Suprapubic skin (tissue), 4 donors: ENCODE measurements at regions not wholly inside any gene's neighbourhood (a gene's known extent, or its start where the extent isn't known, plus 50 kb on each side); places are given as distances from the start of the nearest gene placed in this dataset.

ENCODE experiments used
- DNase-seq, 2 donors: peaks; one replicate each; pipeline ENCODE4 v3.0.0-alpha.2; 2019; ENCODE audit warnings: low spot score in 2 of 2
- H3K27ac ChIP-seq: fragments of 200-600 bp; sonication (generic); one replicate; pipeline ENCODE4 v1.5.1; 2019
- H3K27me3 ChIP-seq: fragments of 200-600 bp; sonication (generic); one replicate; pipeline ENCODE4 v1.5.1; 2019
- H3K36me3 ChIP-seq: fragments of 200-600 bp; sonication (generic); one replicate; pipeline ENCODE4 v1.5.1; 2019
- H3K4me1 ChIP-seq: fragments of 200-600 bp; sonication (generic); one replicate; pipeline ENCODE4 v1.5.1; 2019
- H3K4me3 ChIP-seq: fragments of 200-600 bp; sonication (generic); one replicate; pipeline ENCODE4 v1.5.1; 2019; ENCODE audit warnings: mild to moderate bottlenecking
- H3K9me3 ChIP-seq: fragments of 200-600 bp; sonication (generic); one replicate; pipeline ENCODE4 v1.5.1; 2019
- EP300 ChIP-seq: sonication (generic); formaldehyde crosslinking; IDR thresholded peaks from one replicate; pipeline ENCODE4 v1.6.1; 2017; ENCODE audit warnings: antibody characterized with exemption
- POLR2A ChIP-seq, 2 donors: fragments of 450-650 bp; IDR thresholded peaks; one replicate each; pipeline ENCODE4 v1.6.1; 2017; ENCODE audit warnings: antibody characterized with exemption in 2 of 2, mild to moderate bottlenecking in 2 of 2, moderate library complexity in 2 of 2
- POLR2AphosphoS5 ChIP-seq, 3 donors: sonication (generic); formaldehyde crosslinking; IDR thresholded peaks; one replicate each; pipeline ENCODE4 v1.6.1; 2017; ENCODE audit warnings: antibody characterized with exemption in 3 of 3
- WGBS: methylation state at CpG from one replicate; pipeline ENCODE4 v1.1.5; 2018; 5-methylcytosine and 5-hydroxymethylcytosine counted together
- TF ChIP-seq, protein P1 (sequence below), 2 donors: fragments of 200-600 bp in 1 of 2; fragments of 450-650 bp in 1 of 2; sonication (generic) in 1 of 2; IDR thresholded peaks; one replicate each; pipeline ENCODE4 v1.5.1; 2016 to 2019; ENCODE audit warnings: antibody characterized with exemption in 2 of 2, mild to moderate bottlenecking in 1 of 2, moderate library complexity in 1 of 2

DNA sequence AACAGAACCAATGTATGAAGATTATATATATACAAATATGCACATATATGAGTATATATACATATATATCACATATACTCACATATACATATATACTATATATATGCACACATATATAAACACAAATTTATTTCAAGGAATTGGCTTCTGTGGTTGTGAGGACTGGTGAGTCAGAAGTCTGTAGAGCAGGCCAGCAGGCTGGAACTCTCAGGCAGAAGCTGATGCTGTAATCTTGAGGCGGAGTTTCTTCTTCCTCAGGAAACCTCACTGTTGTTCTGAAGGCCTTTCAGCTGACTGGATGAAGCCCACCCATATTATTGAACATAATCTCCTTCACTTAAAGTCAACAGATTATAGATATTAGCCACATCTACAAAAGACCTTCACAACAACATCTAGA, 143.9 kb upstream of the CREB1 start:
- Histone ChIP-seq H3K36me3 (no peaks in the 10 kb centered on the region), H3K4me1 (no peaks in the 10 kb centered on the region), H3K27ac (no peak overlapping the region), H3K4me3 (no peak overlapping the region), H3K27me3 (no peaks in the 10 kb centered on the region), H3K9me3 (peaks cover 5% of the 10 kb centered on the region)
- no peak for DNase-seq
- TF ChIP-seq POLR2A (IDR thresholded peaks at IDR 0.05) (no peak), POLR2AphosphoS5 (IDR thresholded peaks at IDR 0.05) (no peak), EP300 (no peak)
- TF ChIP-seq, protein P1, sequence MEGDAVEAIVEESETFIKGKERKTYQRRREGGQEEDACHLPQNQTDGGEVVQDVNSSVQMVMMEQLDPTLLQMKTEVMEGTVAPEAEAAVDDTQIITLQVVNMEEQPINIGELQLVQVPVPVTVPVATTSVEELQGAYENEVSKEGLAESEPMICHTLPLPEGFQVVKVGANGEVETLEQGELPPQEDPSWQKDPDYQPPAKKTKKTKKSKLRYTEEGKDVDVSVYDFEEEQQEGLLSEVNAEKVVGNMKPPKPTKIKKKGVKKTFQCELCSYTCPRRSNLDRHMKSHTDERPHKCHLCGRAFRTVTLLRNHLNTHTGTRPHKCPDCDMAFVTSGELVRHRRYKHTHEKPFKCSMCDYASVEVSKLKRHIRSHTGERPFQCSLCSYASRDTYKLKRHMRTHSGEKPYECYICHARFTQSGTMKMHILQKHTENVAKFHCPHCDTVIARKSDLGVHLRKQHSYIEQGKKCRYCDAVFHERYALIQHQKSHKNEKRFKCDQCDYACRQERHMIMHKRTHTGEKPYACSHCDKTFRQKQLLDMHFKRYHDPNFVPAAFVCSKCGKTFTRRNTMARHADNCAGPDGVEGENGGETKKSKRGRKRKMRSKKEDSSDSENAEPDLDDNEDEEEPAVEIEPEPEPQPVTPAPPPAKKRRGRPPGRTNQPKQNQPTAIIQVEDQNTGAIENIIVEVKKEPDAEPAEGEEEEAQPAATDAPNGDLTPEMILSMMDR (IDR thresholded peaks at IDR 0.05) = no peak
- WGBS = 79% methylated on average over 1 of the region's 1 CpG

DNA sequence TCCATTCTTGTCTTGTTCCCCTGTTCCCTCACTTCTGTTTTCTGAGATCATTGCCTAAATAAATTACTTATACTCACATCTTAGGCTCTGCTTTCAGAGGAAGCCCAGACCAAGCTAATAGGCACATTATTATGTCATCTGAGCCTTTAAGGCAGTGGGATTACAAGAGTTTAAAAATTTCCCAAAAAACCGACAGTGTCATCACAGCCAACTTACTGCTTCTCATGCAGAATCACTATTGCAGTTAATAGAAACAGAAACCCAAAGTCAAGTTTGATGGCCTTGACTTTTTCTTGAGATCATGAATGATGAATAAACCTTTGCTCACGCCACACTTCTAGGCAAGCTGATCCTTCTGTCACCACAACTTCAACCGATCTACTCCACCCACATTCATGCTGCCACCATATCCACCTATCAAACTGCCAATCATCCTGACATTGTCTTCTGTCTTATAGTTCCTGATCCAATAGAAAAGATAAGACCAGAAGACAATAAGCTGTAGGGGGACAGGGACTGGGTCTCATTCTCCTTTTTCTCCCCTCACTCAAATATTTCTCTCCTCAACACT, 142.7 kb upstream of the CREB1 start:
- WGBS = 86% methylated on average over 3 of the region's 3 CpGs
- DNase-seq = no peak
- TF ChIP-seq POLR2A (IDR thresholded peaks at IDR 0.05) = no peak
- TF ChIP-seq, protein P1 (IDR thresholded peaks at IDR 0.05) = no peak
- TF ChIP-seq POLR2AphosphoS5 (IDR thresholded peaks at IDR 0.05) = no peak
- TF ChIP-seq EP300 = no peak
- Histone ChIP-seq H3K9me3 (peaks cover 5% of the 10 kb centered on the region), H3K27ac (no peak overlapping the region), H3K36me3 (no peaks in the 10 kb centered on the region), H3K27me3 (no peaks in the 10 kb centered on the region), H3K4me3 (no peak overlapping the region), H3K4me1 (no peaks in the 10 kb centered on the region)

DNA sequence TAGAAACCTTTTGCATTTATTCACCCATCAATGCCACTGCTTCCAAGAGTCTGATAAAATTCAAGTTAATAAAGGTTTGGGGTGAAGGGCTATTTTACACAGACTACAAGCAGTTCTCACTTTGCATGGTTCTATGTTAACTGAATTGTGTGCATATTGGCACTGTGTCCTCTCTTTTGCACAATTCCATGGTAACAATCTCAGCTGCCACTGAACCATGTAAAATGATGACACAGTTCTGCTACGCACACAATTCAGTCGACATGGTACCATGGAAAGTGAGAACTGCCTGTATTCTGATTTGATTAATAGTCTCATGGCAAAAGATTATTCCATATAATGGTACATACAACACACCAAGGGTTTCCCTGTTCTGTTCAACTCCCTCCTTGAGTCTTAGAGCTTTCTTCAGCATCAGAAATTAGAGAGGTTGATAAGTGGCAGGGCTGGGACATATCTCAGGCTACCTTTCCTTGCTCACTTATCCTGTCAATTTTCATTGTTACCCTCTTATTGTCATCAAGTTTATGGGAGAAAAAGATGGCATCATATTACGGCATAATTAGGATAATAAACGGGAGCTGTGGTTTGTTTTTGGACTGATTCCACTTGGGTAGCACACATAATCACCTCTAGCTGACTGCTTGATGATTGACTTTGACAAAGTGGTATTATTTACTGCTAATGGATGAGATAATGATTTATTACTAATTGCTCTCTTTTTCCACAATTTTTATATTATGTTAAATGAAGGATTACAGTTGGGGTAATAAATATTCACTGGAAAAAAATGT, 139.3 kb upstream of the CREB1 start:
- Histone ChIP-seq H3K4me1 (no peaks in the 10 kb centered on the region), H3K27ac (no peak overlapping the region), H3K27me3 (no peaks in the 10 kb centered on the region), H3K4me3 (no peak overlapping the region), H3K36me3 (no peaks in the 10 kb centered on the region), H3K9me3 (no peaks in the 10 kb centered on the region)
- DNase-seq = no peak
- TF ChIP-seq EP300 = no peak
- TF ChIP-seq POLR2AphosphoS5 (IDR thresholded peaks at IDR 0.05) = no peak
- TF ChIP-seq POLR2A (IDR thresholded peaks at IDR 0.05) = no peak
- TF ChIP-seq, protein P1 (IDR thresholded peaks at IDR 0.05) = no peak
- WGBS = 79% methylated on average over 4 of the region's 4 CpGs

DNA sequence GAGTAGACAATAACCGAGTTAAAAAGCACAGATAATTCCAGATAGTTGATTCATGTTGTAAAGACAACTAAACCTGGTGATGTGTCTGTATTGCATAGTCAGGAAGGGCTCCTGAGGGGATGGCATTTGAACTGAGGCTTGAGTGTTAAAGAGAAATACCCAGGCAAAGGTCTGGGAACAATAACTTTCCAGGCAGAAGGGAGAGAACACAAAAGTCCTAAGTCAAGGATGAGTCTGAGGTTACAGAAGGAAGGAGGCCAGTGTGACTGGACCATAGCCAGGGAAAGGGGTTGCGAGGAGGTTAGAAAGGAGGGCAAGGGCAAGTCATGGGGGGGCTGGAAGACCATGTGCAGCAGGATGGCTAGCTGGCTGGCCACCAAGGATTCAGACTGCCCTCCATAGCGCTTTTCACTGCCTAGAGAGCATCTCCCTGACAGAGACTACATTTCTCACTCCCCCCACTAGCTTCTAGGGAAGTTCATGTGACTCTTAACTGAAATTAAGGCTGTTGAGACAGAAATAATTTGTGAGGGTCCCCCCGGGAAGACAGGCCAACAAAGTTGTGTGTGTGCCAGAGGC, 135.5 kb upstream of the CREB1 start:
- H3K36me3 ChIP-seq = no peaks in the 10 kb centered on the region
- H3K4me3 ChIP-seq = no peak overlapping the region
- H3K4me1 ChIP-seq = no peaks in the 10 kb centered on the region
- no peaks in the 10 kb centered on the region for H3K9me3 ChIP-seq
- WGBS = 63% methylated on average over 4 of the region's 4 CpGs
- TF ChIP-seq POLR2AphosphoS5 (IDR thresholded peaks at IDR 0.05) (no peak), EP300 (no peak), POLR2A (IDR thresholded peaks at IDR 0.05) (no peak)
- TF ChIP-seq, protein P1 (IDR thresholded peaks at IDR 0.05) = no peak
- H3K27ac ChIP-seq = no peak overlapping the region
- no peaks in the 10 kb centered on the region for H3K27me3 ChIP-seq
- no peak for DNase-seq

DNA sequence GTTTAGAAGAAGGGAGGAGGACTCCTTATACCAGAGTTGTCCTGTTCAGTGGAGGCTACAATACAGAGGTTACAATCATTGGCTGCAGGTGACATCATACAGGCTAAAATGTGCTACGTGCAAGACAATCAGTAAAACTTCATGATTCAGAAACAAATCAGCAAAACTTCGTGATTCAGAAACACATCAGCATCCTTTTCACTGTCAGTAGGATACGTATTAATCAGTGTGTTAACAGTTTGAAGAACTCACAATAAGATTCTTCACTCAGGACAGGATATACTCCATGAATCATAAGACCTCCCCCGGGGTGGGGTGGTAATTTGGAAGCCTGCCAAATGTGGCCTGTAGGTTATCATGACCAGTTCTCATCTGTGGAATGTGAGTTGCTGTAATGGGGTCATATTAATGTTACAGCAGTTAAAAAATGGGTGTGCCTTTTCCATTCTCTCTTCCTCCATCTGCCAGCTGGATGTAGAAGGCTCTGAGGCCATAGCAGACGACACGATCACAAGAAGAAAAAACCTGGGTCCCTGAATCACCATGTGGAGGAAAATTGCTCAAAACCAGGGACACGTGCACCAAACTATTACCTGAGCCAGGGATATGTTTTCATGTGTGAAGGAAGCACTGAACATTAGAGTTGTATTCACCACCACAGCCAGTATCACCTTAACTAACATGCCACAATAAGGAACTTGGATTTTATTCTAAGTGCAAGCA, 134.8 kb upstream of the CREB1 start:
- Histone ChIP-seq H3K27me3 (no peaks in the 10 kb centered on the region), H3K27ac (no peak overlapping the region), H3K4me3 (no peak overlapping the region), H3K9me3 (no peaks in the 10 kb centered on the region), H3K36me3 (no peaks in the 10 kb centered on the region), H3K4me1 (no peaks in the 10 kb centered on the region)
- no peak for DNase-seq
- WGBS = 50% methylated on average over 7 of the region's 7 CpGs
- no peak for TF ChIP-seq POLR2A (IDR thresholded peaks at IDR 0.05)
